GM21825 (cell line): ENCODE measurements at regions not wholly inside any gene's neighbourhood (a gene's known extent, or its start where the extent isn't known, plus 50 kb on each side); places are given as distances from the start of the nearest gene placed in this dataset.
"Not testable (repeated sequence)": the region's sequence is repeated elsewhere in the genome, so short reads cannot be mapped to it uniquely, and the experiment has no call there.

Experiments
- ATAC-seq: cut with Tn5 transposase; IDR thresholded peaks from one replicate; pipeline ENCODE4 v1.9.1; 2021; ENCODE audit warnings: mild to moderate bottlenecking, moderate library complexity; ENCODE audit not compliant: unreplicated experiment

DNA sequence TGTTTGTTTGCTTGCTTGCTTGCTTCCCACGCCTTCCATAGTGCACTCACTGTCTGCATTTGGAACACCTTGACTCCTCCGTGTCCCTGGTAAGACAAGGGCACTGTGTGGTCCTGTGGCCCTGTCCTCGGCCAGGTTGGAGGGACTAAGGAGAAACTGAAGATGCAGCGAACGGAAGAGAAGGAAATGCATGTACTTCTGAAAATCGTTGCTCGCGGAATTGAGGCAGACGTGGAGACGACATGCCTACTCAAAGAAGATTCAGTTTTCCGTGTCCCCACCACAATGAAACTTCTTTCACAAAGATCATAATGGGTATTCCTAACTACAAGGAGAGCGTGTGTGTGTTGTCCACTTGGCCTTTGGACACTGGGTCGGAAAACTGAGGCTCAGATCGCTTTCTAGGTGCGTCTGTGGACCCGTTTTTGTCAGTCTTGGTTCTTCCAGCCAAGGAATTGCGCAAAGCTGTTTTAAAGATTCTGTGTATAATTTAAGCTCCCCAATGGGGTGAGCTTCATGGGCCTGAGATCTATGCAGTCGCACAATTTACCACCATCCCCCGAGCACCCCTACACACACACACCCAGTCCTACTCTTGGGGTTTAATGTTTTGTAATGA, 120.4 kb upstream of the ZNF184 start:
- ATAC-seq: peak; percentile 21

DNA sequence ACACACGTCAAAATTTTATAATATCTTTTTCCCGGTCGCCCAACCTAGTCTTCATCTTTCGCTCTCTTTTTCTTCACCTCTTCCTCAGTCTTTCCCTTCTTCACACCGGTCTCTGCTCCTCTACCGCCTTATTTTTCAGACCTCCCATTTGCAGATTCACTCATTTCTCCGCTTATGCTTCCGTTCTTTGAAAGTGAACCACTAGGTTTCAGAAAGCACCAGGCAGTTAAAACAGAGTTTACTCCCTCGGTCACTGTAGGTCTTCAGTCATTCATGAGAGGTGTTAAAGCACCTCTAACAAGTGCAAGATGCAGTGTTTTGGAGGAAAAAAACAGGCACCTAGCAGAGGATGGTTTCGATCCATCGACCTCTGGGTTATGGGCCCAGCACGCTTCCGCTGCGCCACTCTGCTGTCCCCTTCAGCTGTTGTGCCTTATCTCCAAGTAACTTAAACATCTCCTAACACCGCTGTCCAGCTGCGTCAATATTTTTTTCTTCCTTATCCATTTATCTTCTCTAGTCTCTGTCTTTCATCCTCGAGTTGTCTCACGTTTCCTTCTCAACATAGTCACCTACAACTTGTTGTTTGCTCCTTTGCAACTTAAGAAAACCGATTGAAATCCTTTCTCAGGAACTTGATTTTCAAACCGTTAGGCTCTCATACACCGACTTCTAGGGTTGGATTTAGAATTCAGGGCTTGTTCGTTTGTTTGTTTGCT, 119.7 kb upstream of the ZNF184 start:
- ATAC-seq: peak; percentile 55

DNA sequence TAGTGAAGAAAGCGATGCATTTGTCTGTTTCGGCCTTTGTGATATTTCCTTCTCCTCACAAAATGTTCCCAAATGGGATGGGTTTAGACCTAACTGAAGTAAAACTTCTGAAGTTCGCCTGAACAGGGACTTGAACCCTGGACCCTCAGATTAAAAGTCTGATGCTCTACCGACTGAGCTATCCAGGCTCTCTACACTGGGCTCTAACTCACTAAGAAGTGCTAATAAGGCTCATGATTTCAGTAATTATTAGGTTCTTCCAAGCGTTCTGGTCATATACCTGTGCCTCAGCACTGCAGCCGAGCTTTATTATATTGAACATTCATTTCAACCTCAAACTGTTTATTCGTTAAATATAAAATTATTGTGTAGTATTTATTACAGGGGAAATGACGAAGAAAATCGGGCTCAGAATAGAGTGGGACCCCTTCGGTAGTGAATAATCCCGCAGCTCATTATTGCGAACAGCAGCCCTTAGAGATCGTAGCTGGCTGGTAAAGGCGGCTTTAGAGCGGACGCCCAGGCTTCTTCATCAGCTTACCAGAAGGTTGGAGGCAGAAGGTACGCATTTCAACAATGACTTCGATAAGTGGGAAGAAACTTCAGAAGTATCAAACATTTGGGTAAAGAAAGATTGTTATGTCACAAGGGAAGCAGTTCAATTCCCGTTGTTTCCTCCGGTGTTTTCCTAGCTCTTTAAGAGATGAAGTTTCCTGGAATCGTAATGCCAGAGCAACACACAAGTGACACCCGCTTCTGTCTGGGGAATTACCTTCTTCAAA, 119.0 kb upstream of the ZNF184 start:
- peak; percentile 21 for ATAC-seq

DNA sequence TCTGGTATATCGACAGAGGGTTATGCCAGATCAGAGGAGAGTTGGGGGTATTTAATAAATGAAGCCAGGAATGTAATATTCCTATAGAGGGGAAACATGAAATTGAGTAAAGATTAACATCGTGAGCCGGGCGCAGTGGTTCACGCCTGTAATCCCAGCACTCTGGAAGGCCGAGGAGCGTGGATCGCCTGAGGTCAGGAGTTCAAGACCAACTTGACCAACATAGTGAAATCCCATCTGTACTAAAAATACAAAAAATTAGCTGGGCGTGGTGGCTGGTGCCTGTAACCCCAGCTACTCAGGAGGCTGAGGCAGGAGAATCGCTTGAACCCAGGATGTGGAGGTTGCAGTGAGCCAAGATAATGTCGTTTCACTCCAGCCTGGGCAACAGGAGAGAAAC, 112.4 kb upstream of the ZNF184 start:
- ATAC-seq: not testable (repeated sequence)

DNA sequence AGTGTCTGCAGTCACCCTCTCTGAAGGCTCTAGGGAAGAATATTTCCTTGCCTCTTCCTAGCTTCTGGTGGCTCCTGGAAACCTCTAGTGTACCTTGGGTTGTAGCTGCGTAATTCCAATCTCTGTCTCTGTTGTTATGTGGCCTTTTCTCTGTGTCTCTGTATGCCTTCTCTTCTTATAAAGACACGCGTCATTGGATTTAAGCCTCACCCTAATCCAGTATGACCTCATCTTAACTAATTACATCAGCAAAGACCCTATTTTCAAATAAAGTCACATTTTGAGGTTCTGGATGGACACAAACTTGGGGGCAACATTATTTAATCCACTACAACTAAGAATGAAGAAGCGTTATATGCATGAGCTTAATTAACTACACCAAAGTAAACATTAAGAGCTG, 111.4 kb upstream of the ZNF184 start:
- ATAC-seq: no peak

DNA sequence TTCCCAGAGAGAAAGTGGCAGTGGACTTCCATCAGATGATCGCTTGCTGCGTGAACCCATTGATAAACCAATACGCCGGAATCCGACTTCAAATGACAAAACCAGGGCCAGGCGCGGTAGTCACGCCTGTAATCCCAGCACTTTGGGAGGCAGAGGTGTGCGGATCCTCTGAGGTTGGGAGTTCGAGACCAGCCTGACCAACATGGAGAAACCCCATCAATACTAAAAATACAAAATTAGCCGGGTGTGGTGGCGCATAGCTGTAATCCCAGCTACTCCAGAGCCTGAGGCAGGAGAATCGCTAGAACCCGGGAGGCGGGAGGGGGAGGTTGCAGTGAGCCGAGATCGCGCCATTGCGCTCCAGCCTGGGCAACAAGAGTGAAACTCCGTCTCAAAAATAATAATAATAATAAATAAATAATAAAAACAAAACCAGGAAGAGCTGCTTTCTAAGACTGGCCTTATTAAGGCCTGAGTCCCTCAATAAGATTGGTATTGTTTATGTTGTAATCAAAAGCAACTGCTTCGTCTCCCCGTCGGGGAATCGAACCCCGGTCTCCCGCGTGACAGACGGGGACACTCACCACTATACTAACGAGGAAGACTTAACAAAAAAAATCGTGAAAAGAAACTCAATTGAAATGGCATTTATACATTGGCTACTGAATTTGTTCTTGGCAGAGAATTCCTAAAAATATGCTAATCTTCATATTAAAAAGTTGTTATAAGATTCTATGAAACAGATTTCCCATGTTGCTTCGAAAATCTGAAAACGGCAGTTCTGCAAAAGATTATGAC, 110.2 kb upstream of the ZNF184 start:
- ATAC-seq: no peak

DNA sequence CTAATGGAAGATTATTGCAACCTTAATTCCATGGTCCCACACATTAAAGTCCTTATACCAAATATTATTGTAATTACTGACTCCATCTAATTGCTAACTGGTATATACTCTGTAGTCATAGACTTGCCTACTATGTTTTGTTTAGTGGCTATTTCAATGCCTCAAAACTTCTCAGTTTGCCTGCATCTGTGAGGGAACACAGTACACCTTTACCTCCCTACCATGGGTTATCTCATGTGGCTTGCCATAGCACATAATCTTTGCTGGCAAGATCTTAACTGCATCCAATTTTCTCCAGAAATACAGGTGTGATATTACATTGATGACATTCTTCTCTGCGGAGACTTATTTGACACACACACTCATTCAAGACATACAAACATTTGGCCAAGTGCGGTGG, 107.1 kb upstream of the ZNF184 start:
- no peak for ATAC-seq

DNA sequence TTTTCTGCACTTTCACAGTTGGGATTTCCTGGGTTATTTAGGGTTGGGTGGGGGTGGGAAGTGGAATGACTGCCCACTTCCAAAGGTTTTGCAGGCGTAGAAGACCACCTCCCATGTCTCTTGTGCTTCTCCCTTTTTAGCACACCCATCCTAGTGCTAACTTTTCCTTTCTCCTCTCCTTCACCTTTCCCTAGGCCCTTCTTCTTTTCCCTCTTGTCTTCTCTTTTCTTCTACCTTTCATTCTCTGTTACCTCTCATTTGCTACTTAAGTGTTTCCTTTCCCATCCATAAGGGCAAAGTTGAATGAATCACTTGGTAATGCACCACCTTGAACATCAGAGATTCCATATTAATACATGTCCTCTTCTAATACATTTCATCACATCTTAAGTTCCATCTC, 105.0 kb upstream of the ZNF184 start:
- ATAC-seq: no peak

DNA sequence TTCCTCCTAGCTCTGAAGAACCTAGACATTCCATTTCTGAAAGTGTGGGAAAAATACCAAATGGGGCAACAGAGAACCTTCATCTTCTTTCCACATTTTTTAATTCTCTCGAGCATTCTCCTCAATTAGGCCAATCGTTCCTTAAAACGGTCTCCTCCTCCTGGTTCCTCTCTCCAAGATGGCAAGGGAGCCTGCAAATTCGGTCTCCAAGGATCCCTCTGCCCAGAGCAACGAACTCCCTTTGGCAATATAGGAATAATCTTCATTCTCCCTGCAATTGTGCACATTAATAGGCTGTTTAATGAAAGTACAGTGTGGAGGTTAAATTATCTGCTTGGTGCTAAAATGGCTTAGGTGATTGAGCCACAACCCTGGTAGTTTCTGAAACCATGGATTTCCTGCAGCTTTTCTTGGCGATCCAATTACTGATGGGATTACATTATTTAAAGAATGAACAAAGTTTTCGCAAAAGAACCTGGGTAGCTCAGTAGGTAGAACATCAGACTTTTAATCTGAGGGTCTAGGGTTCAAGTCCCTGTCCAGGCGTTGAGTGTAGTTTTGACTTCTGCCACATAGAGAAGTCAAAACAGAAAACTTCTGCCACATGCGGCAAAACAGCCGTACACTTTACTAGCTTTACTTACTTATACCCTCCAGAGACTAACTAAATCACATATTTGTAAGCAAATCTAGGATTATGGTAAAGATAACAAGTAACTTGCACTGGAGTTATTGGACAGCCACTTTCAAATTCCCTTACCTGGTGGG, 102.9 kb upstream of the ZNF184 start:
- ATAC-seq: no peak

DNA sequence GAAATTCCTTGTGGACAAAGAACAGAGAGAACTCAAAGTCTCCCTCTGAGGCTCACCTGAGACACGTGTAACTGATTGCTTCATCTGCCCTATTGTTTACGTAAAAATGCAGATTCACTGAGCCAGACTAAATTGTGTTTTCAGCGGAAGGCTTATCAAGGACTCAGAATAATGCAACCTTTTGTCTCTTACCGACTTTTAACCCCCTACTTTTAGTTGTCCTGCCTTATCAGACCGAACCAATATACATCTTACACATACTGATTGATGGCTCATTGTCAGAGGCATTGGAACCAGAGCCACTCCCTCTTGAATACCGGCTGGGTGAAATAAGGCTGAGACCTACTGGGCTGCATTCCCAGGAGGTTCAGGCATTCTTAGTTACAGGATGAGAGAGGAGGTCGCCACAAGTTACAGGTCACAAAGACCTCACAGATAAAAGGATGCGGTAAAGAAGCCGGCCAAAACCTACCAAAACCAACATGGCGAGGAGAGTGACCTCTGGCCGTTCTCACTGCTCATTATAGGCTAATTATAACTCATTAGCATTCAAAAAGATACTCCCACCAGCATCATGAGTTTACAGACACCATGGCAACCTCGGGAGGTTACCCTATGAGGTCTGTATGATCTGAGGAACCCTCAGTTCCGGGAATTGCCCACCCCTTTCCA, 95.5 kb upstream of the ZNF184 start:
- no peak for ATAC-seq

DNA sequence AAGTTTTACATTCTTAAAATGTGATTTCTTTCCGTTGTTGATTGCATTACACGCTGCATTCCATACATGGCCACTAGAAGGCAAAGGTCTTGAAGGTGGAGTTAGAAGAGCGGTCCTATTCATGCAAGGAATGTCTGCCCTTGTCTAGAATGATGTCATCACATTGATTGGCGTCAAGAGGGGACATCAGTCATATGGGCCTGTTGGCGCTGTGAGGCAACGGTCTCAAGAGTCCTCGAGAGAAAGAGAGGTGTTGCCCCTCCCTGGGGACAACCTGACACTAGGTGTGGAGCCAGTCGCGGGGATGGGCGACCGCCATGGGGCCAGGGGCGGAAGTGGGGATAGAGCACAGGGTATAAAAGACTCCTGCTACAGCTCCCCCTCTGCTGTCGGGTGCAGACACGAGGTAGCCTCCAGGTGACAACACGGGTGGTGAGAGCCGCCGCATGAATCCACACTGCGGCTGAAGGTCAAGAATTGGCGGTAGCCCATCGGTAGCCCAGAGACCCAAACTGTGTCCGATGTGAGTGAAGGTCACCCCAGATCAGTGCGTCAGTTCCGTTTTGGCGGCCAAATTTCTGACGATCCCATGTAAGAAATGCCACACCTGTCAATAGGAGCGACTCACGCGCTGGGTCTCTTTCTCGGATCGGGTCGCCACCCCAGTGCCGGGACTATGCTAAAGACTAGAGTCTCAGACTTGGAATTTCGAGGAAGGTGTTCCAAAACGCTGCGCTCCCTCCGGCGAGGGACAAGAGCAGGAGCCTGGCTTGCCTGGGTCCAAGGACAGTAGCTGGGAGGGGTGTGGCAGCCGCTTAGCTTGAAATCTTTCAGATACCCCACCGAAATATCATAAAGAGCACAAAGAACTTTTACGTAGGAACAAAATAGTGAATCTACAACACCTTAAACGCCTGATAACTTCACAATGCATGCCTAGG, 93.2 kb upstream of the ZNF184 start:
- no peak for ATAC-seq

DNA sequence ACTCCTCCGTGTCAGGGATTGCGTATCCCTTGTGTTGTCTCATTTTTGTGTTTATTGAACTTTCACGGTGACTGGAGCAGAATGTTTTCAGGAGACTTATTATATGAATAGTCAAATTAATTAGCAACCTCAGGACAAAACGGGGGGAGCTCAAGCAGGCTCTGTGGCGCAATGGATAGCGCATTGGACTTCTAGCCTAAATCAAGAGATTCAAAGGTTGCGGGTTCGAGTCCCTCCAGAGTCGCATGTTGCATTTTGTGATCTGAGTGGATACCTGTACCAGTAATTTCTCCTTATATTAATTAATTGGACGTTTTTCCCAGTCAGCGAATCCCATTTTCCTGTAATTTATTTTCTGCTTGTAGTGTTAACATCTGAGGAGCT, 89.1 kb upstream of the ZNF184 start:
- no peak for ATAC-seq

DNA sequence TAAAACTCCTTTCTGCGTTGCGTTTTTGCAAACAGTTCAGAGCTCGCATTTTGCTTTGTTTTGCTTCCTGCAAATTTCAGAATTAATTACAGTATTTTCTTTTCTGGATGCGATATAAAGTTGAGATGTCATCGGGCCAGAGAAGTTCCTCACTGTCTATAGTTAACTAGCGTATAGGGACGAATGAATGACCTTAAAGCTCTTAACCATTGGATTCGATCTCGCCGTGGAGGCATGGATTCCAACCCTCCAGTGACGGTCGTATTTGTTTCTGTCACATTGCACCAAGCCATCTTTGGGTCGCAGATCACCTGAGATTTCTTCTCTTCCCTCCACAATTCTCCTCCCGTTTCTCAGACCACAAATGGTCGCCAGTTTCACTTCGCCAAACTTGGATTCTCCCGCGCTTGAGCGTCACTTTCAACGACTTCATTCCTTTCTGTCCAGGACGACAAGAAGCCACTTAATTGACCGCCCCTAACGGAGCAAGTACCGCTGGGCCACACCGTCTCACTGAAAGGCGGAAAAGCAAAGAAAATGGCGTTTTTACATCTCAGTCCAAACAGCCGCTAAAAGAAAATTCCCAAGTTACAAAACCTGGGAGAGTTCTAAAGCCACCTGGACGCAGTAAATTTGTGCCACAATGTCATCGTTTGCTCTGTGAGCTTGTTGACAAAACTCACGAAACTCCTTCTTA, 85.3 kb upstream of the ZNF184 start:
- no peak for ATAC-seq

DNA sequence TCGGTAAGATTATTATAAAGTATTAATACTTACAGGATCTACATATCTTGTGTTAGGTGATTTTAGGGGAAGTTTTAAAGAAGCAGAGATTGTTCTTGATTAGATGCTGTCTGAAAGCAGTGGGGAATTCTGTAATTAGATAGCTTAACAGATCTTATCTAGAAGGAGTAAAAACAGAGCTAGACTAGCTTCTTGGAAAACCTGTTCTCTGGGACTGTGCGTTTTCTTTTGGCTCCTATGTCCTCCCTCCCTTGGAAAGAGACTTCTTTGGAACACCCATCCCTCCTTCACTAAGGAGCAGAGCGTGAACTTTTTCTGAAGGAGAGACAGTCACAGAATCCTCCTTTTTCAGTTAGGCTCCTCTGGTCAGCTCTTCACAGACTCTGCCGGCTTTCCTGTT, 83.5 kb upstream of the ZNF184 start:
- no peak for ATAC-seq

DNA sequence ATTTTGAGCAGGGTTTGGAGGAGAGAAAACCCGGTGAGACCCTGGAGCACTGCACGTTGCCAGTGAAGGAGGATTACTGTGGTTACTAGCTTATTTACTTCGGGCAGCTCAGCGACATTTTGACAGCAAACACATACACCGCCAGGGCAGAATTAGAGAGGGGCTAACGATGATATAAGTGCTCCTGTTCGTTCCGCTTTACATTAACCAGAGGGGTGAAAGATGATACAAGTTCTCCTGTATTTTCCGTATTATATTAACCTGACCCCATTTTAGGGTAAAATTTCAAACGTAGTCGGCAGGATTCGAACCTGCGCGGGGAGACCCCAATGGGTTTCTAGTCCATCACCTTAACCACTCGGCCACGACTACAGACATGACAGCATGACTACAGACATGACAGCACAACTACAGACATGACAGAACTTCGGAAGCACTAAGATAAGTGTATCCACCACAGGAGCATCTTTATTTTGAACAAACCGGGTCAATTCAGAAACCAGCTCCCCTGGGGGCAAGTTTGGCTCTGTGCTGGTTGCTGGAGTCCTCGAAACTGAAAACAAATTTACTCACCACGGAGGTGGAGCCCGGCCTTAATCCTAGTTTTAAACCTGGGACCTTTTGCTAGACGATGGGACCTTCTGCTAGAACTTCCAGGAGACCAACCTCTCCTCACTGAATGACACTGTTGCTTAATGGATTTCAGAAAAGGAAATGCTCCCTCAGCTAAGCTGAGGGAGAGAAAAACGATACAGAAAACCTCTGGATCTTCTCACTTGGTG, 80.4 kb upstream of the ZNF184 start:
- peak; percentile 61 for ATAC-seq

DNA sequence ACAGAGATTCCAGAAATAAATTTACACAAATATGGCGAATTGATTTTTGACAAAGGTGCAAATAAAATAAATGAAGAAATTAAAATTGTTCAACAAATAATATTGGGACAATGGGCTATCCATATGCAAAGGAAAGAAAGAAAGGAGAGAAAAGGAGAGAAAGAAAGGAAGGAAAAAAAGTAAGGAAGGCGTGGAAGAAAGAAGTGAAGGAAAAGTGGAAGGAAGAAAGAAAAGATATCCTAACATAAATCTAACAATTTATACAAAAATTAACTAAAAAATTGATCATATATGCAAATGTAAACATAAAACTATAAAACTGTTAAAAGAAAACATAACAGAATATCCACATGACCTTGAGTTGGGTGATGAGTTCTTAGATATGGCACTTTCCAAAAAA, 78.7 kb upstream of the ZNF184 start:
- no peak for ATAC-seq

DNA sequence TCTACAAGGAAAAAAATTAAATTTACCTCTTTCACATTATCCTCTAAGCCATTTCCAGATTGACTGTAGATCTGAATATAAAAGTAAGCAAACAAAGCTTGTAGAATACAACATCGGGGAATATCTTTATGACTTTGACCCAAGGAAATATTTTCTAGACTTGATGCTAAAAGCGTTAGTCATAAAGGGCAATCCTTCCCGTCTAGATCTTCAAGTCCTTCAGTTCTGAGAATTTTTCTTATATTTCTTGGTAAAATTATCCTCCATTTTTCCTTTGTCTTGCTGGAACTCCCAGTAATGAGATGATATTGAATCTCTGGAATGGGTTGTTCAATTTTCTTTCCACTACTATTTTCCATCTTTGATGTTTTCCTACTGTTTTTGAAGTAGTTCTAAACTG, 77.8 kb upstream of the ZNF184 start:
- no peak for ATAC-seq

DNA sequence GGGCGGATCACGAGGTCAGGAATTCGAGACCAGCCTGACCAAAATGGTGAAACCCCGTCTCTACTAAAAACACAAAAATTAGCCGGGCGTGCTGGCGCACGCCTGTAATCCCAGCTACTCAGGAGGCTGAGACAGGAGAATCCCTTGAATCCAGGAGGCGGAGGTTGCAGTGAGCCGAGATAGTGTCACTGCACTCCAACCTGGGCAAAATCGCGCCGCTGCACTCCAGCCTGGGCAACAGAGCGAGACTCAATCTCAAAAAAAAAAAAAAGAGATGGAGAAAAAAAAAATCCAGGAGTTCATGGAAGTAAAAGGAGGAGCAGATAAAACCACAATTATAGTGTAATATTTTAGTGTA, 76.3 kb upstream of the ZNF184 start:
- not testable (repeated sequence) for ATAC-seq
